ENCODE measurements at regions not wholly inside any gene's neighbourhood (a gene's known extent, or its start where the extent isn't known, plus 50 kb on each side); places are given as distances from the start of the nearest gene placed in this dataset.

DNA sequence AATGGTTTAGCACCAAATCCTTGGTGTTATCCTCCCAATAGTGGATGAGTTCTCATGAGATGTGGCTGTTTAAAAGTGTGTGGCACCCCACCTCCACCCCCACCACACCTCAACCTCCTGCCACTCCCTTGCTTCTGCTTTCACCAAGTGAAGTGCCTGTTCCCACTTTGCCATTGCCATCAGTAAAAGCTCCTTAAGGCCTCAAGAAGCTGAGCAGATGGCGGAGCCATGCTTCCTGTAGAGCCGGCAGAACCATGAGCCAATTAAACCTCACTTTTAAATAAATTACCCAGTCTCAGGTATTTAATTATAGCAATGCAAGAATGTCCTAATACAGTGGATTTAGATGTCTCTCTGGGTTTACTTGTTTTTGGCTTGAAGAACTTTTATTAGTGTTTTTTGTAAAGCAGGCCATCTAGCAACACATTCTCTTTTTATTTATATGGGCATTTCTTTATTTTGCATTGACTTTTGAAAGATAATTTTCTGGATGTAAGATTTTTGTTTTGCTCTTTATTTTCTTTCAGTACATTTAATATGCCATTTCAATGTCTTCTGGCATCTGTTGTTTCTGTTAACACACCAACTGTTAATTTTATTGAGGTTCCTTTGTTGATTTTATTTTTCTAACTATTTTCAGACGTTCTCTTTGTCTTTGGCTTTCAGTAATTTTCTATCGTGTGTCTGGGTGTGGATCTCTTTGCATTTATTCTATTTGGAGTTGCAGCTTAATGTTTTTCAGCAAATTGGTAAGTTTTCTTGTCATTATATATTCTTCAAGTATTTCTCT is 724.5 kb upstream of the CNTN5 start:
- Histone ChIP-seq H3K36me3 (replicated peaks in 1 of 2; ENCODE audit: control insufficient read depth in 1 of 2, insufficient read depth in 2 of 2, low read length in 2 of 2) (no peaks in the 10 kb centered on the region), H3K4me2 (replicated peaks; ENCODE audit: extremely low read depth, low read length, poor library complexity, severe bottlenecking) (no peak overlapping the region), H4K20me1 (ENCODE audit: insufficient read depth, low read length) (no peaks in the 10 kb centered on the region), H3K27me3 (ENCODE audit: control insufficient read depth in 2 of 2, insufficient read depth in 2 of 2, low read length in 2 of 2) (no peaks in the 10 kb centered on the region), H2AFZ (ENCODE audit: insufficient read depth, low read depth, low read length, poor library complexity, severe bottlenecking) (no peak overlapping the region), H3K27ac (ENCODE audit: low read depth in 1 of 2, low read length in 2 of 2) (no peak overlapping the region), H3K9me3 (replicated peaks in 1 of 2; ENCODE audit: control insufficient read depth in 1 of 2, insufficient read depth in 1 of 2, low read length in 2 of 2) (no peaks in the 10 kb centered on the region), H3K79me2 (ENCODE audit: insufficient read depth, low read length) (no peaks in the 10 kb centered on the region), H3K4me1 (ENCODE audit: control insufficient read depth in 1 of 2, insufficient read depth in 2 of 2, low read length in 2 of 2) (no peaks in the 10 kb centered on the region), H3K4me3 (replicated peaks in 1 of 3; ENCODE audit: low read depth in 2 of 3, low read length in 3 of 3) (no peak overlapping the region), H3K9ac (ENCODE audit: insufficient read depth, low read length, poor library complexity, severe bottlenecking) (no peak overlapping the region)
- Mint-ChIP-seq H3K9me3 (no peaks in the 10 kb centered on the region), H3K27ac (no peak overlapping the region), H3K4me1 (no peaks in the 10 kb centered on the region), H3K4me3 (no peak overlapping the region), H3K36me3 (no peaks in the 10 kb centered on the region), H3K27me3 (ENCODE audit: low read depth in 3 of 3) (no peaks in the 10 kb centered on the region)
- TF ChIP-seq, protein P1, sequence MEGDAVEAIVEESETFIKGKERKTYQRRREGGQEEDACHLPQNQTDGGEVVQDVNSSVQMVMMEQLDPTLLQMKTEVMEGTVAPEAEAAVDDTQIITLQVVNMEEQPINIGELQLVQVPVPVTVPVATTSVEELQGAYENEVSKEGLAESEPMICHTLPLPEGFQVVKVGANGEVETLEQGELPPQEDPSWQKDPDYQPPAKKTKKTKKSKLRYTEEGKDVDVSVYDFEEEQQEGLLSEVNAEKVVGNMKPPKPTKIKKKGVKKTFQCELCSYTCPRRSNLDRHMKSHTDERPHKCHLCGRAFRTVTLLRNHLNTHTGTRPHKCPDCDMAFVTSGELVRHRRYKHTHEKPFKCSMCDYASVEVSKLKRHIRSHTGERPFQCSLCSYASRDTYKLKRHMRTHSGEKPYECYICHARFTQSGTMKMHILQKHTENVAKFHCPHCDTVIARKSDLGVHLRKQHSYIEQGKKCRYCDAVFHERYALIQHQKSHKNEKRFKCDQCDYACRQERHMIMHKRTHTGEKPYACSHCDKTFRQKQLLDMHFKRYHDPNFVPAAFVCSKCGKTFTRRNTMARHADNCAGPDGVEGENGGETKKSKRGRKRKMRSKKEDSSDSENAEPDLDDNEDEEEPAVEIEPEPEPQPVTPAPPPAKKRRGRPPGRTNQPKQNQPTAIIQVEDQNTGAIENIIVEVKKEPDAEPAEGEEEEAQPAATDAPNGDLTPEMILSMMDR (IDR thresholded peaks at IDR 0.05), result no peak
- intact Hi-C loops (cut with micrococcal nuclease), result no loop called here
- WGBS (ENCODE audit: insufficient coverage), result no CpG with 5 or more reads among the region's 4 CpGs
- no peak for DNase-seq

DNA sequence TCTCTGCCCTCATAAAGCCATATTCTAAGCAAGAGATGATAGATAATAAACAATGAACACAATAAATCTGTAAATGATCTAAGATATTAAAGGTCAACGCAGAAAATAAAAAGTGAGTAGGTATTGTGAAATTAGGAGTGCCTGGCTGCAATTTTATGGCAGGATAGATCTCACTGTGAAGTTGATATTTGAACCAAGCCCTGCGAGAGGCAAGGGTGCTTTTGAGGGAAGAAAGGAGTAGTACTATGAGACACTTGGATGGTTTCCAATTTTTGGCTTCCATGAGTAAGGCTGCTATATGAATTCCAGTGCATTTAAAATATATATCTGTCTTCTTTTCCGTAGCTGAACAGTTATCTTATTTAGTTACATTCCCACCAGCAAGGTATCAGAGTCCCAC is 720.0 kb upstream of the CNTN5 start:
- WGBS (ENCODE audit: insufficient coverage), result 85% methylated on average over 2 of the region's 3 CpGs
- intact Hi-C loops (cut with micrococcal nuclease), result no loop called here
- Histone ChIP-seq H3K9me3 (replicated peaks in 1 of 2; ENCODE audit: control insufficient read depth in 1 of 2, insufficient read depth in 1 of 2, low read length in 2 of 2) (no peaks in the 10 kb centered on the region), H4K20me1 (ENCODE audit: insufficient read depth, low read length) (no peaks in the 10 kb centered on the region), H3K36me3 (replicated peaks in 1 of 2; ENCODE audit: control insufficient read depth in 1 of 2, insufficient read depth in 2 of 2, low read length in 2 of 2) (no peaks in the 10 kb centered on the region), H3K9ac (ENCODE audit: insufficient read depth, low read length, poor library complexity, severe bottlenecking) (no peak overlapping the region), H3K4me1 (ENCODE audit: control insufficient read depth in 1 of 2, insufficient read depth in 2 of 2, low read length in 2 of 2) (no peaks in the 10 kb centered on the region), H2AFZ (ENCODE audit: insufficient read depth, low read depth, low read length, poor library complexity, severe bottlenecking) (no peak overlapping the region), H3K27me3 (ENCODE audit: control insufficient read depth in 2 of 2, insufficient read depth in 2 of 2, low read length in 2 of 2) (no peaks in the 10 kb centered on the region), H3K27ac (ENCODE audit: low read depth in 1 of 2, low read length in 2 of 2) (no peak overlapping the region), H3K4me2 (replicated peaks; ENCODE audit: extremely low read depth, low read length, poor library complexity, severe bottlenecking) (no peak overlapping the region), H3K79me2 (ENCODE audit: insufficient read depth, low read length) (no peaks in the 10 kb centered on the region), H3K4me3 (replicated peaks in 1 of 3; ENCODE audit: low read depth in 2 of 3, low read length in 3 of 3) (no peak overlapping the region)
- DNase-seq, result no peak
- Mint-ChIP-seq H3K4me1 (no peaks in the 10 kb centered on the region), H3K36me3 (no peaks in the 10 kb centered on the region), H3K4me3 (no peak overlapping the region), H3K27ac (no peak overlapping the region), H3K27me3 (ENCODE audit: low read depth in 3 of 3) (no peaks in the 10 kb centered on the region), H3K9me3 (no peaks in the 10 kb centered on the region)
- TF ChIP-seq, protein P1 (IDR thresholded peaks at IDR 0.05), result no peak

All from CD14-positive monocyte (primary cell).